Stomach (tissue), 4 donors: ENCODE measurements at regions not wholly inside any gene's neighbourhood (a gene's known extent, or its start where the extent isn't known, plus 50 kb on each side); places are given as distances from the start of the nearest gene placed in this dataset.

Experiments
- CTCF ChIP-seq, 7 experiments: fragments of 450-650 bp in 4 of 7; fragments of 200-600 bp in 3 of 7; sonication (generic) in 3 of 7; IDR thresholded peaks; one replicate each; pipeline ENCODE4 v1.5.1; 2016 to 2019; ENCODE audit warnings: antibody characterized with exemption in 7 of 7, control low read depth in 2 of 7, mild to moderate bottlenecking in 1 of 7
- POLR2AphosphoS5 ChIP-seq, 3 donors: sonication (generic); formaldehyde crosslinking; IDR thresholded peaks; one replicate each; pipeline ENCODE4 v1.6.1; 2016; ENCODE audit warnings: antibody characterized with exemption in 3 of 3

GRCh38 chr10:85535926-85536325, 830.7 kb downstream of the GRID1 start:
- TF ChIP-seq CTCF (IDR thresholded peaks at IDR 0.05) (no peak), POLR2AphosphoS5 (IDR thresholded peaks at IDR 0.05) (no peak)
